HCT116 (cell line): ENCODE measurements at regions not wholly inside any gene's neighbourhood (a gene's known extent, or its start where the extent isn't known, plus 50 kb on each side); places are given as distances from the start of the nearest gene placed in this dataset.

Source experiments
- ATAC-seq: fragments of 200-7000 bp; cut with Tn5 transposase; 2 replicates; pipeline ENCODE4 v1.9.1; 2020; ENCODE audit warnings: mild to moderate bottlenecking, moderate library complexity
- BruUV-seq: library from RNA; stranded (reverse); fragments of 400-500 nt; replicated peaks from 2 replicates; lab custom pipeline; 2021; lab: Mats Ljungman, UMichigan
- CTCF ChIA-PET: fragments of 300-600 bp; sonication (Branson Sonifier 250); formaldehyde crosslinking; loops from one replicate; lab custom pipeline; 2021; ENCODE audit warnings: antibody characterized with exemption; lab: Charles Lee
- POLR2A ChIA-PET: fragments of 300-600, 350-600 bp; sonication (Branson Sonifier 250); formaldehyde crosslinking; loops from one replicate; lab custom pipeline; 2021; ENCODE audit warnings: antibody characterized with exemption; lab: Charles Lee
- RAD21 ChIA-PET, 2 experiments: fragments of 300-600 bp; sonication (Branson Sonifier 250); formaldehyde crosslinking; loops; one replicate each; lab custom pipeline; 2023; ENCODE audit warnings: low total read pairs in 2 of 2; ENCODE audit not compliant: uncharacterized antibody in 2 of 2, unreplicated experiment in 2 of 2, low non-redundant PET in 1 of 2; lab: Charles Lee
- DNase-seq: peaks from one replicate; pipeline ENCODE4 v3.0.0-alpha.2; 2010; ENCODE audit warnings: low read depth, low spot score
- H2AFZ ChIP-seq: fragments of 200-600 bp; shearing (Covaris generic), sonication (generic); 2 replicates; pipeline ENCODE4 v1.6.1; 2017; ENCODE audit warnings: low read depth, mixed run types, mixed read lengths, antibody characterized with exemption, low read length; ENCODE audit not compliant: poor library complexity, severe bottlenecking
- H3K27ac ChIP-seq: 2 replicates; pipeline ENCODE4 v1.5.1; 2012; ENCODE audit warnings: low read depth, low read length
- H3K27me3 ChIP-seq: fragments of 200-600 bp; sonication (generic); 2 replicates; pipeline ENCODE4 v1.6.1; 2016; ENCODE audit warnings: mixed run types, low read length, mixed read lengths; ENCODE audit not compliant: insufficient read depth
- H3K36me3 ChIP-seq, 2 experiments: fragments of 200-500 bp in 1 of 2; fragments of 200-600 bp in 1 of 2; sonication (Bioruptor generic) in 1 of 2; sonication (generic) in 1 of 2; 2 replicates each; pipeline versions ENCODE4 v1.5.1 to v1.6.1; 2014 to 2016; ENCODE audit warnings: low read length in 2 of 2, inconsistent platforms in 1 of 2, mixed read lengths in 1 of 2, mixed run types in 1 of 2; ENCODE audit not compliant: insufficient read depth in 2 of 2, control insufficient read depth in 1 of 2
- H3K4me1 ChIP-seq, 2 experiments: fragments of 200-600 bp in 1 of 2; sonication (generic) in 1 of 2; 2 replicates each; pipeline versions ENCODE4 v1.5.1 to v1.6.1; 2012 to 2017; ENCODE audit warnings: low read length in 2 of 2, inconsistent platforms in 1 of 2, mild to moderate bottlenecking in 1 of 2, mixed read lengths in 1 of 2, mixed run types in 1 of 2, moderate library complexity in 1 of 2; ENCODE audit not compliant: insufficient read depth in 2 of 2, control insufficient read depth in 1 of 2
- H3K4me2 ChIP-seq: fragments of 200-600 bp; sonication (generic); 2 replicates; pipeline ENCODE4 v1.6.1; 2017; ENCODE audit warnings: mixed run types, low read length, mixed read lengths
- H3K4me3 ChIP-seq, 2 experiments: fragments of 200-600 bp in 1 of 2; sonication (generic) in 1 of 2; replicated peaks in 1 of 2; 2 replicates each; pipeline ENCODE4 v1.5.1; 2011 to 2016; ENCODE audit warnings: low read length in 2 of 2, control low read depth in 1 of 2, low read depth in 1 of 2, mild to moderate bottlenecking in 1 of 2, mixed read lengths in 1 of 2, mixed run types in 1 of 2
- H3K79me2 ChIP-seq: fragments of 200-600 bp; sonication (generic); 2 replicates; pipeline ENCODE4 v1.6.1; 2017; ENCODE audit warnings: mild to moderate bottlenecking, mixed run types, low read length, moderate library complexity, mixed read lengths; ENCODE audit not compliant: insufficient read depth
- H3K9ac ChIP-seq: fragments of 200-600 bp; sonication (generic); 2 replicates; pipeline ENCODE4 v1.6.1; 2016; ENCODE audit warnings: low read length, mixed read lengths
- H3K9me2 ChIP-seq: fragments of 200-600 bp; sonication (generic), shearing (Covaris generic); 2 replicates; pipeline ENCODE4 v1.6.1; 2017; ENCODE audit warnings: mixed run types, mild to moderate bottlenecking, moderate library complexity; ENCODE audit not compliant: insufficient read depth
- H3K9me3 ChIP-seq, 2 experiments: fragments of 200-500 bp in 1 of 2; fragments of 200-600 bp in 1 of 2; sonication (Bioruptor generic) in 1 of 2; sonication (generic) in 1 of 2; 2 replicates each; pipeline ENCODE4 v1.6.1; 2014 to 2017; ENCODE audit warnings: low read length in 2 of 2, mixed read lengths in 2 of 2, inconsistent platforms in 1 of 2, low read depth in 1 of 2, mild to moderate bottlenecking in 1 of 2, mixed run types in 1 of 2, moderate library complexity in 1 of 2; ENCODE audit not compliant: control insufficient read depth in 1 of 2, insufficient read depth in 1 of 2
- H4K20me1 ChIP-seq: fragments of 200-600 bp; sonication (generic), shearing (Covaris generic); 2 replicates; pipeline ENCODE4 v1.6.1; 2017; ENCODE audit warnings: mixed run types, mild to moderate bottlenecking, moderate library complexity; ENCODE audit not compliant: insufficient read depth
- EGR1 ChIP-seq: IDR thresholded peaks from 2 replicates; pipeline ENCODE4 v1.6.1; 2012; ENCODE audit warnings: low read depth
- ELF1 ChIP-seq: IDR thresholded peaks from 2 replicates; pipeline ENCODE4 v1.6.1; 2012; ENCODE audit warnings: low read depth, borderline replicate concordance
- POLR2AphosphoS5 ChIP-seq: IDR thresholded peaks from 2 replicates; pipeline ENCODE4 v1.6.1; 2011; ENCODE audit warnings: mild to moderate bottlenecking, low read depth, low read length, moderate library complexity
- intact Hi-C: fragments of 100-400 bp; cut with micrococcal nuclease; formaldehyde crosslinking; loops from 2 replicates; pipeline ENCODE4 v1.10.0; 2022
- TF ChIP-seq, protein P1 (sequence below): IDR thresholded peaks from 2 replicates; pipeline ENCODE4 v1.6.1; 2012; ENCODE audit warnings: low read depth
- TF ChIP-seq, protein P2 (sequence below): IDR thresholded peaks from 2 replicates; pipeline ENCODE4 v1.6.1; 2011; ENCODE audit warnings: mild to moderate bottlenecking, low read length, moderate library complexity; ENCODE audit not compliant: insufficient replicate concordance; ENCODE audit errors: extremely low read depth
- TF ChIP-seq, protein P3 (sequence below), 3 experiments: fragments of 200-600 bp in 1 of 3; sonication (generic) in 1 of 3; IDR thresholded peaks in 2 of 3; conservative IDR thresholded peaks in 1 of 3; 2 replicates each; pipeline ENCODE4 v1.5.1; 2012 to 2017; ENCODE audit warnings: low read depth in 2 of 3, low read length in 2 of 3, antibody characterized with exemption in 1 of 3, borderline replicate concordance in 1 of 3, control low read depth in 1 of 3, mild to moderate bottlenecking in 1 of 3, mixed read lengths in 1 of 3, mixed run types in 1 of 3, moderate library complexity in 1 of 3; ENCODE audit not compliant: insufficient read depth in 1 of 3

DNA sequence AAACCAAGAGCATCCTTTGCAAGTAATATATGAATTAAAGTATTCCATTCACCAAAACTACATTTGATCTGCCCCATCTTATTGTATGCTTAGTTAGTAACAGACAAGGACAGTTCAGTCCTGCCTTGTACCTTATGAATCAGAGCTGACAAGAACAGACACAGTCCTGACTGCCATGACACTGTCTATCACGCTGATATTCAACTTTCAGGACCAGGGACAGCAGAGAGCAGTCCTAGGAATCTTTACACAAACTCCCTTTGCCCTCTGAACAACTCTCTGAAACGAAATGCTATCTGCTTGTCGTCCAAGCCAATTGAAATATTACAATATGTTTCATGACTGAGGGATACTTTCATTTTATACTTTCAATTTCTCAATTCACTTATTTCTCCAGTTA is 268.6 kb upstream of the VCX start:
- Histone ChIP-seq H3K79me2 (no peaks in the 10 kb centered on the region), H3K4me1 (no peaks in the 10 kb centered on the region), H3K27me3 (no peaks in the 10 kb centered on the region), H3K36me3 (no peaks in the 10 kb centered on the region), H3K4me3 (no peak overlapping the region), H3K4me2 (no peak overlapping the region), H2AFZ (no peak overlapping the region), H3K9ac (no peak overlapping the region), H3K27ac (no peak overlapping the region), H4K20me1 (no peaks in the 10 kb centered on the region), H3K9me2 (no peaks in the 10 kb centered on the region), H3K9me3 (no peaks in the 10 kb centered on the region)
- TF ChIP-seq, protein P1, sequence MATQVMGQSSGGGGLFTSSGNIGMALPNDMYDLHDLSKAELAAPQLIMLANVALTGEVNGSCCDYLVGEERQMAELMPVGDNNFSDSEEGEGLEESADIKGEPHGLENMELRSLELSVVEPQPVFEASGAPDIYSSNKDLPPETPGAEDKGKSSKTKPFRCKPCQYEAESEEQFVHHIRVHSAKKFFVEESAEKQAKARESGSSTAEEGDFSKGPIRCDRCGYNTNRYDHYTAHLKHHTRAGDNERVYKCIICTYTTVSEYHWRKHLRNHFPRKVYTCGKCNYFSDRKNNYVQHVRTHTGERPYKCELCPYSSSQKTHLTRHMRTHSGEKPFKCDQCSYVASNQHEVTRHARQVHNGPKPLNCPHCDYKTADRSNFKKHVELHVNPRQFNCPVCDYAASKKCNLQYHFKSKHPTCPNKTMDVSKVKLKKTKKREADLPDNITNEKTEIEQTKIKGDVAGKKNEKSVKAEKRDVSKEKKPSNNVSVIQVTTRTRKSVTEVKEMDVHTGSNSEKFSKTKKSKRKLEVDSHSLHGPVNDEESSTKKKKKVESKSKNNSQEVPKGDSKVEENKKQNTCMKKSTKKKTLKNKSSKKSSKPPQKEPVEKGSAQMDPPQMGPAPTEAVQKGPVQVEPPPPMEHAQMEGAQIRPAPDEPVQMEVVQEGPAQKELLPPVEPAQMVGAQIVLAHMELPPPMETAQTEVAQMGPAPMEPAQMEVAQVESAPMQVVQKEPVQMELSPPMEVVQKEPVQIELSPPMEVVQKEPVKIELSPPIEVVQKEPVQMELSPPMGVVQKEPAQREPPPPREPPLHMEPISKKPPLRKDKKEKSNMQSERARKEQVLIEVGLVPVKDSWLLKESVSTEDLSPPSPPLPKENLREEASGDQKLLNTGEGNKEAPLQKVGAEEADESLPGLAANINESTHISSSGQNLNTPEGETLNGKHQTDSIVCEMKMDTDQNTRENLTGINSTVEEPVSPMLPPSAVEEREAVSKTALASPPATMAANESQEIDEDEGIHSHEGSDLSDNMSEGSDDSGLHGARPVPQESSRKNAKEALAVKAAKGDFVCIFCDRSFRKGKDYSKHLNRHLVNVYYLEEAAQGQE = peak; percentile 32
- TF ChIP-seq ELF1 = no peak
- no peak for ATAC-seq
- ChIA-PET POLR2A (no interaction called here), CTCF (no interaction called here), RAD21 (no interaction called here)
- DNase-seq = no peak
- BruUV-seq = no TSS peak
- intact Hi-C loops = no loop called here

DNA sequence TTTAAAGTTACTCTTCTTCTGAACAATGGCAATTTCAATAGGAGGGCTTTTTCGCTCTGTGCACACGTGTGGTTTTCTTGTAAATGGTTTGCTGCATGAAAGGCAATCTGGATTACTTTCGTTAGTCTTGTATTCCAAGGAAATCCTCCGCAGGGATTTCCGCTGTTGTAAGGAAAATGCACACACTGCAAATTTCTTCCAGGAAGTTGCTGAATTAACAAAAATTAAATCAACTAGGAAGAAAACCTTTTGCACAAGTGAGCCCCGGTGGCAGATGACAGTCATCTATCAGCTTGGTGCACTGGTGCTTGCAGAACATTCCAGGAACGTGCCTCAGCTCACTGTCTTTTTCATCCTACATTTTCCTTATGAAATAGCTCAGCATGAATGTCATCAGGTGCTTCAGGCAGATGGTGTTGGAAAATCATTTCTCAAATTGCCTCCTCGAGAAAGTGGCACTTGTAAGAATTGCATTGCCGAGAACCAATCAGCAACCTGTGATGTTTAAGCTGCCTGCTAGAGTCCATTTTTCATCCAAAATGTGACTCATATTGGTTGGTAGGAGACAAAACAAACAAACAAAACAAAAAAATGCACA is 272.4 kb upstream of the VCX start:
- Histone ChIP-seq H3K4me3 (no peak overlapping the region), H3K9me3 (no peaks in the 10 kb centered on the region), H3K36me3 (no peaks in the 10 kb centered on the region), H4K20me1 (no peaks in the 10 kb centered on the region), H3K27me3 (no peaks in the 10 kb centered on the region), H3K4me1 (no peaks in the 10 kb centered on the region), H3K4me2 (no peak overlapping the region), H3K9ac (no peak overlapping the region), H3K79me2 (no peaks in the 10 kb centered on the region), H2AFZ (no peak overlapping the region), H3K27ac (no peak overlapping the region), H3K9me2 (no peaks in the 10 kb centered on the region)
- ChIA-PET POLR2A (no interaction called here), CTCF (no interaction called here), RAD21 (no interaction called here)
- no peak for DNase-seq
- no peak for ATAC-seq
- intact Hi-C loops = no loop called here
- BruUV-seq = no TSS peak
- TF ChIP-seq EGR1 (no peak), POLR2AphosphoS5 (no peak)
- TF ChIP-seq, protein P2, sequence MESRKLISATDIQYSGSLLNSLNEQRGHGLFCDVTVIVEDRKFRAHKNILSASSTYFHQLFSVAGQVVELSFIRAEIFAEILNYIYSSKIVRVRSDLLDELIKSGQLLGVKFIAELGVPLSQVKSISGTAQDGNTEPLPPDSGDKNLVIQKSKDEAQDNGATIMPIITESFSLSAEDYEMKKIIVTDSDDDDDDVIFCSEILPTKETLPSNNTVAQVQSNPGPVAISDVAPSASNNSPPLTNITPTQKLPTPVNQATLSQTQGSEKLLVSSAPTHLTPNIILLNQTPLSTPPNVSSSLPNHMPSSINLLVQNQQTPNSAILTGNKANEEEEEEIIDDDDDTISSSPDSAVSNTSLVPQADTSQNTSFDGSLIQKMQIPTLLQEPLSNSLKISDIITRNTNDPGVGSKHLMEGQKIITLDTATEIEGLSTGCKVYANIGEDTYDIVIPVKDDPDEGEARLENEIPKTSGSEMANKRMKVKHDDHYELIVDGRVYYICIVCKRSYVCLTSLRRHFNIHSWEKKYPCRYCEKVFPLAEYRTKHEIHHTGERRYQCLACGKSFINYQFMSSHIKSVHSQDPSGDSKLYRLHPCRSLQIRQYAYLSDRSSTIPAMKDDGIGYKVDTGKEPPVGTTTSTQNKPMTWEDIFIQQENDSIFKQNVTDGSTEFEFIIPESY = no peak
- TF ChIP-seq, protein P3, sequence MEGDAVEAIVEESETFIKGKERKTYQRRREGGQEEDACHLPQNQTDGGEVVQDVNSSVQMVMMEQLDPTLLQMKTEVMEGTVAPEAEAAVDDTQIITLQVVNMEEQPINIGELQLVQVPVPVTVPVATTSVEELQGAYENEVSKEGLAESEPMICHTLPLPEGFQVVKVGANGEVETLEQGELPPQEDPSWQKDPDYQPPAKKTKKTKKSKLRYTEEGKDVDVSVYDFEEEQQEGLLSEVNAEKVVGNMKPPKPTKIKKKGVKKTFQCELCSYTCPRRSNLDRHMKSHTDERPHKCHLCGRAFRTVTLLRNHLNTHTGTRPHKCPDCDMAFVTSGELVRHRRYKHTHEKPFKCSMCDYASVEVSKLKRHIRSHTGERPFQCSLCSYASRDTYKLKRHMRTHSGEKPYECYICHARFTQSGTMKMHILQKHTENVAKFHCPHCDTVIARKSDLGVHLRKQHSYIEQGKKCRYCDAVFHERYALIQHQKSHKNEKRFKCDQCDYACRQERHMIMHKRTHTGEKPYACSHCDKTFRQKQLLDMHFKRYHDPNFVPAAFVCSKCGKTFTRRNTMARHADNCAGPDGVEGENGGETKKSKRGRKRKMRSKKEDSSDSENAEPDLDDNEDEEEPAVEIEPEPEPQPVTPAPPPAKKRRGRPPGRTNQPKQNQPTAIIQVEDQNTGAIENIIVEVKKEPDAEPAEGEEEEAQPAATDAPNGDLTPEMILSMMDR (IDR thresholded peaks at IDR 0.05 in 2 of 3, conservative IDR thresholded peaks at IDR 0.05 in 1 of 3; ENCODE audit: borderline replicate concordance in 1 of 3, insufficient read depth in 1 of 3, low read depth in 2 of 3, low read length in 2 of 3) = no peak
